ENCODE measurements at regions not wholly inside any gene's neighbourhood (a gene's known extent, or its start where the extent isn't known, plus 50 kb on each side); places are given as distances from the start of the nearest gene placed in this dataset.

- H2AFZ ChIP-seq (ENCODE audit: low read depth), result no peak overlapping the region
Measured at GRCh38 chr7:17038783-17039170, 157.0 kb upstream of the AGR3 start.

GRCh38 chr7:17039372-17039771, 157.6 kb upstream of the AGR3 start:
- Histone ChIP-seq H3K27ac (no peak overlapping the region), H3K27me3 (ENCODE audit: insufficient read depth, low read depth) (no peaks in the 10 kb centered on the region), H3K4me3 (IDR thresholded peaks at IDR 0.05; ENCODE audit: insufficient read depth, low read depth, low read length) (no peak overlapping the region), H4K20me1 (ENCODE audit: insufficient read depth) (no peaks in the 10 kb centered on the region), H3K4me2 (no peak overlapping the region), H3K9ac (no peak overlapping the region), H2AFZ (ENCODE audit: low read depth) (no peak overlapping the region), H3K79me2 (ENCODE audit: insufficient read depth, low read depth) (no peaks in the 10 kb centered on the region), H3K36me3 (ENCODE audit: insufficient read depth) (no peaks in the 10 kb centered on the region), H3K4me1 (ENCODE audit: low read depth, poor library complexity, severe bottlenecking) (no peaks in the 10 kb centered on the region)
- TF ChIP-seq, protein P1, sequence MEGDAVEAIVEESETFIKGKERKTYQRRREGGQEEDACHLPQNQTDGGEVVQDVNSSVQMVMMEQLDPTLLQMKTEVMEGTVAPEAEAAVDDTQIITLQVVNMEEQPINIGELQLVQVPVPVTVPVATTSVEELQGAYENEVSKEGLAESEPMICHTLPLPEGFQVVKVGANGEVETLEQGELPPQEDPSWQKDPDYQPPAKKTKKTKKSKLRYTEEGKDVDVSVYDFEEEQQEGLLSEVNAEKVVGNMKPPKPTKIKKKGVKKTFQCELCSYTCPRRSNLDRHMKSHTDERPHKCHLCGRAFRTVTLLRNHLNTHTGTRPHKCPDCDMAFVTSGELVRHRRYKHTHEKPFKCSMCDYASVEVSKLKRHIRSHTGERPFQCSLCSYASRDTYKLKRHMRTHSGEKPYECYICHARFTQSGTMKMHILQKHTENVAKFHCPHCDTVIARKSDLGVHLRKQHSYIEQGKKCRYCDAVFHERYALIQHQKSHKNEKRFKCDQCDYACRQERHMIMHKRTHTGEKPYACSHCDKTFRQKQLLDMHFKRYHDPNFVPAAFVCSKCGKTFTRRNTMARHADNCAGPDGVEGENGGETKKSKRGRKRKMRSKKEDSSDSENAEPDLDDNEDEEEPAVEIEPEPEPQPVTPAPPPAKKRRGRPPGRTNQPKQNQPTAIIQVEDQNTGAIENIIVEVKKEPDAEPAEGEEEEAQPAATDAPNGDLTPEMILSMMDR (conservative IDR thresholded peaks at IDR 0.05; ENCODE audit: low read depth, low read length), result no peak

More at GRCh38 chr7:17038783-17039170, 157.0 kb upstream of the AGR3 start:
- TF ChIP-seq, protein P1 (conservative IDR thresholded peaks at IDR 0.05; ENCODE audit: low read depth, low read length), result no peak
- no peak overlapping the region for H3K4me3 ChIP-seq (IDR thresholded peaks at IDR 0.05; ENCODE audit: insufficient read depth, low read depth, low read length)
- H4K20me1 ChIP-seq (ENCODE audit: insufficient read depth), result no peaks in the 10 kb centered on the region
- H3K36me3 ChIP-seq (ENCODE audit: insufficient read depth), result no peaks in the 10 kb centered on the region
- H3K4me1 ChIP-seq (ENCODE audit: low read depth, poor library complexity, severe bottlenecking), result no peaks in the 10 kb centered on the region
- no peak overlapping the region for H3K27ac ChIP-seq
- H3K4me2 ChIP-seq, result no peak overlapping the region
- H3K27me3 ChIP-seq (ENCODE audit: insufficient read depth, low read depth), result no peaks in the 10 kb centered on the region
- no peak overlapping the region for H3K9ac ChIP-seq
- H3K79me2 ChIP-seq (ENCODE audit: insufficient read depth, low read depth), result no peaks in the 10 kb centered on the region

GRCh38 chr7:17040716-17041115, 158.9 kb upstream of the AGR3 start:
- TF ChIP-seq, protein P1 (conservative IDR thresholded peaks at IDR 0.05; ENCODE audit: low read depth, low read length), result no peak

GRCh38 chr7:17041324-17041723, 159.5 kb upstream of the AGR3 start:
- Histone ChIP-seq H3K36me3 (ENCODE audit: insufficient read depth) (no peaks in the 10 kb centered on the region), H3K27me3 (ENCODE audit: insufficient read depth, low read depth) (no peaks in the 10 kb centered on the region), H3K4me3 (IDR thresholded peaks at IDR 0.05; ENCODE audit: insufficient read depth, low read depth, low read length) (no peak overlapping the region), H4K20me1 (ENCODE audit: insufficient read depth) (no peaks in the 10 kb centered on the region), H3K27ac (no peak overlapping the region), H3K9ac (no peak overlapping the region), H3K79me2 (ENCODE audit: insufficient read depth, low read depth) (no peaks in the 10 kb centered on the region), H3K4me2 (no peak overlapping the region), H3K4me1 (ENCODE audit: low read depth, poor library complexity, severe bottlenecking) (no peaks in the 10 kb centered on the region), H2AFZ (ENCODE audit: low read depth) (no peak overlapping the region)
- TF ChIP-seq, protein P1 (conservative IDR thresholded peaks at IDR 0.05; ENCODE audit: low read depth, low read length), result no peak

More at GRCh38 chr7:17040716-17041115, 158.9 kb upstream of the AGR3 start:
- Histone ChIP-seq H3K79me2 (ENCODE audit: insufficient read depth, low read depth) (no peaks in the 10 kb centered on the region), H3K36me3 (ENCODE audit: insufficient read depth) (no peaks in the 10 kb centered on the region), H3K4me2 (no peak overlapping the region), H3K27me3 (ENCODE audit: insufficient read depth, low read depth) (no peaks in the 10 kb centered on the region), H3K9ac (no peak overlapping the region), H3K27ac (no peak overlapping the region), H3K4me3 (IDR thresholded peaks at IDR 0.05; ENCODE audit: insufficient read depth, low read depth, low read length) (no peak overlapping the region), H2AFZ (ENCODE audit: low read depth) (no peak overlapping the region), H3K4me1 (ENCODE audit: low read depth, poor library complexity, severe bottlenecking) (no peaks in the 10 kb centered on the region), H4K20me1 (ENCODE audit: insufficient read depth) (no peaks in the 10 kb centered on the region)
